ENCODE measurements at regions not wholly inside any gene's neighbourhood (a gene's known extent, or its start where the extent isn't known, plus 50 kb on each side); places are given as distances from the start of the nearest gene placed in this dataset.

- no peaks in the 10 kb centered on the region for H3K27me3 ChIP-seq (ENCODE audit: control insufficient read depth in 5 of 5, insufficient read depth in 4 of 5, low read length in 5 of 5)
- no peak overlapping the region for H3K9ac ChIP-seq (ENCODE audit: low read length in 5 of 5)
- H3K4me1 ChIP-seq (ENCODE audit: control insufficient read depth in 5 of 5, insufficient read depth in 5 of 5, low read length in 5 of 5), result peaks cover 0 to 8% (median under 1%) of the 10 kb centered on the region in 5 donors
Measured at GRCh38 chr14:55841625-55842024, 261.6 kb downstream of the KTN1 start.

GRCh38 chr14:55843718-55844403 lies 263.9 kb downstream of the KTN1 start:
- no peak overlapping the region for H3K9ac ChIP-seq (ENCODE audit: low read length in 5 of 5)
- H3K4me1 ChIP-seq (ENCODE audit: control insufficient read depth in 5 of 5, insufficient read depth in 5 of 5, low read length in 5 of 5), result peaks cover 2 to 17% (median 14%) of the 10 kb centered on the region in 5 donors
- peaks cover 0 to 8% (median 4%) of the 10 kb centered on the region in 5 donors for H3K9me3 ChIP-seq (ENCODE audit: control insufficient read depth in 5 of 5, low read length in 5 of 5)
- no peaks in the 10 kb centered on the region for H3K36me3 ChIP-seq (ENCODE audit: control insufficient read depth in 5 of 5, insufficient read depth in 5 of 5, low read length in 5 of 5)
- H3K27me3 ChIP-seq (ENCODE audit: control insufficient read depth in 5 of 5, insufficient read depth in 4 of 5, low read length in 5 of 5), result no peaks in the 10 kb centered on the region
- no peak overlapping the region for H3K4me3 ChIP-seq (ENCODE audit: low read depth in 1 of 5, low read length in 5 of 5)
- H3K27ac ChIP-seq (ENCODE audit: low read depth, low read length), result no peak overlapping the region

More at GRCh38 chr14:55841625-55842024, 261.6 kb downstream of the KTN1 start:
- H3K36me3 ChIP-seq (ENCODE audit: control insufficient read depth in 5 of 5, insufficient read depth in 5 of 5, low read length in 5 of 5), result no peaks in the 10 kb centered on the region
- no peak overlapping the region for H3K4me3 ChIP-seq (ENCODE audit: low read depth in 1 of 5, low read length in 5 of 5)
- peaks cover 0 to 8% (median 4%) of the 10 kb centered on the region in 5 donors for H3K9me3 ChIP-seq (ENCODE audit: control insufficient read depth in 5 of 5, low read length in 5 of 5)
- H3K27ac ChIP-seq (ENCODE audit: low read depth, low read length), result no peak overlapping the region

GRCh38 chr14:55845963-55846825 lies 266.2 kb downstream of the KTN1 start:
- Histone ChIP-seq H3K9me3 (ENCODE audit: control insufficient read depth in 5 of 5, low read length in 5 of 5) (peaks cover 0 to 8% (median 4%) of the 10 kb centered on the region in 5 donors), H3K27ac (ENCODE audit: low read depth, low read length) (peak overlapping the region; percentile 21), H3K4me1 (ENCODE audit: control insufficient read depth in 5 of 5, insufficient read depth in 5 of 5, low read length in 5 of 5) (peaks cover 2 to 20% (median 14%) of the 10 kb centered on the region in 5 donors), H3K36me3 (ENCODE audit: control insufficient read depth in 5 of 5, insufficient read depth in 5 of 5, low read length in 5 of 5) (no peaks in the 10 kb centered on the region), H3K27me3 (ENCODE audit: control insufficient read depth in 5 of 5, insufficient read depth in 4 of 5, low read length in 5 of 5) (no peaks in the 10 kb centered on the region), H3K9ac (ENCODE audit: low read length in 5 of 5) (no peak overlapping the region), H3K4me3 (ENCODE audit: low read depth in 1 of 5, low read length in 5 of 5) (no peak overlapping the region)

- Histone ChIP-seq H3K36me3 (ENCODE audit: control insufficient read depth in 5 of 5, insufficient read depth in 5 of 5, low read length in 5 of 5) (no peaks in the 10 kb centered on the region), H3K27ac (ENCODE audit: low read depth, low read length) (no peak overlapping the region), H3K4me3 (ENCODE audit: low read depth in 1 of 5, low read length in 5 of 5) (no peak overlapping the region), H3K9ac (ENCODE audit: low read length in 5 of 5) (no peak overlapping the region), H3K4me1 (ENCODE audit: control insufficient read depth in 5 of 5, insufficient read depth in 5 of 5, low read length in 5 of 5) (peaks cover 2 to 20% (median 14%) of the 10 kb centered on the region in 5 donors), H3K9me3 (ENCODE audit: control insufficient read depth in 5 of 5, low read length in 5 of 5) (peaks cover 0 to 8% (median 4%) of the 10 kb centered on the region in 5 donors), H3K27me3 (ENCODE audit: control insufficient read depth in 5 of 5, insufficient read depth in 4 of 5, low read length in 5 of 5) (no peaks in the 10 kb centered on the region)
Measured at GRCh38 chr14:55846826-55847446, 266.9 kb downstream of the KTN1 start.

- Histone ChIP-seq H3K4me3 (ENCODE audit: low read depth in 1 of 5, low read length in 5 of 5) (no peak overlapping the region), H3K9ac (ENCODE audit: low read length in 5 of 5) (no peak overlapping the region), H3K9me3 (ENCODE audit: control insufficient read depth in 5 of 5, low read length in 5 of 5) (peaks cover 0 to 8% (median 4%) of the 10 kb centered on the region in 5 donors), H3K27ac (ENCODE audit: low read depth, low read length) (peak overlapping the region; percentile 7), H3K27me3 (ENCODE audit: control insufficient read depth in 5 of 5, insufficient read depth in 4 of 5, low read length in 5 of 5) (peaks cover 0 to 2% (median 0%) of the 10 kb centered on the region in 5 donors), H3K4me1 (ENCODE audit: control insufficient read depth in 5 of 5, insufficient read depth in 5 of 5, low read length in 5 of 5) (peaks cover 2 to 20% (median 14%) of the 10 kb centered on the region in 5 donors), H3K36me3 (ENCODE audit: control insufficient read depth in 5 of 5, insufficient read depth in 5 of 5, low read length in 5 of 5) (no peaks in the 10 kb centered on the region)
Measured at GRCh38 chr14:55847766-55848165, 267.8 kb downstream of the KTN1 start.

GRCh38 chr14:55848964-55849363 lies 269.0 kb downstream of the KTN1 start:
- H3K4me3 ChIP-seq (ENCODE audit: low read depth in 1 of 5, low read length in 5 of 5), result no peak overlapping the region
- no peak overlapping the region for H3K27ac ChIP-seq (ENCODE audit: low read depth, low read length)
- no peak overlapping the region for H3K9ac ChIP-seq (ENCODE audit: low read length in 5 of 5)
- peaks cover 0 to 8% (median 4%) of the 10 kb centered on the region in 5 donors for H3K9me3 ChIP-seq (ENCODE audit: control insufficient read depth in 5 of 5, low read length in 5 of 5)
- H3K36me3 ChIP-seq (ENCODE audit: control insufficient read depth in 5 of 5, insufficient read depth in 5 of 5, low read length in 5 of 5), result no peaks in the 10 kb centered on the region
- H3K27me3 ChIP-seq (ENCODE audit: control insufficient read depth in 5 of 5, insufficient read depth in 4 of 5, low read length in 5 of 5), result peaks cover 0 to 2% (median 0%) of the 10 kb centered on the region in 5 donors
- H3K4me1 ChIP-seq (ENCODE audit: control insufficient read depth in 5 of 5, insufficient read depth in 5 of 5, low read length in 5 of 5), result peaks cover 2 to 20% (median 14%) of the 10 kb centered on the region in 5 donors

GRCh38 chr14:55849833-55850232 lies 268.4 kb upstream of the PELI2 start:
- Histone ChIP-seq H3K27ac (ENCODE audit: low read depth, low read length) (no peak overlapping the region), H3K36me3 (ENCODE audit: control insufficient read depth in 5 of 5, insufficient read depth in 5 of 5, low read length in 5 of 5) (no peaks in the 10 kb centered on the region), H3K4me1 (ENCODE audit: control insufficient read depth in 5 of 5, insufficient read depth in 5 of 5, low read length in 5 of 5) (peaks cover 2 to 20% (median 14%) of the 10 kb centered on the region in 5 donors), H3K27me3 (ENCODE audit: control insufficient read depth in 5 of 5, insufficient read depth in 4 of 5, low read length in 5 of 5) (peaks cover 0 to 2% (median 0%) of the 10 kb centered on the region in 5 donors), H3K4me3 (ENCODE audit: low read depth in 1 of 5, low read length in 5 of 5) (no peak overlapping the region), H3K9me3 (ENCODE audit: control insufficient read depth in 5 of 5, low read length in 5 of 5) (peaks cover 0 to 8% (median 4%) of the 10 kb centered on the region in 5 donors), H3K9ac (ENCODE audit: low read length in 5 of 5) (no peak overlapping the region)

GRCh38 chr14:55850825-55851241 lies 267.4 kb upstream of the PELI2 start:
- H3K9me3 ChIP-seq (ENCODE audit: control insufficient read depth in 5 of 5, low read length in 5 of 5), result peaks cover 0 to 4% (median 0%) of the 10 kb centered on the region in 5 donors
- no peak overlapping the region for H3K4me3 ChIP-seq (ENCODE audit: low read depth in 1 of 5, low read length in 5 of 5)
- peaks cover 2 to 20% (median 14%) of the 10 kb centered on the region in 5 donors for H3K4me1 ChIP-seq (ENCODE audit: control insufficient read depth in 5 of 5, insufficient read depth in 5 of 5, low read length in 5 of 5)
- H3K36me3 ChIP-seq (ENCODE audit: control insufficient read depth in 5 of 5, insufficient read depth in 5 of 5, low read length in 5 of 5), result no peaks in the 10 kb centered on the region
- H3K27me3 ChIP-seq (ENCODE audit: control insufficient read depth in 5 of 5, insufficient read depth in 4 of 5, low read length in 5 of 5), result peaks cover 0 to 2% (median 0%) of the 10 kb centered on the region in 5 donors
- H3K9ac ChIP-seq (ENCODE audit: low read length in 5 of 5), result no peak overlapping the region
- H3K27ac ChIP-seq (ENCODE audit: low read depth, low read length), result no peak overlapping the region

- Histone ChIP-seq H3K4me3 (ENCODE audit: low read depth in 1 of 5, low read length in 5 of 5) (no peak overlapping the region), H3K36me3 (ENCODE audit: control insufficient read depth in 5 of 5, insufficient read depth in 5 of 5, low read length in 5 of 5) (no peaks in the 10 kb centered on the region), H3K9me3 (ENCODE audit: control insufficient read depth in 5 of 5, low read length in 5 of 5) (no peaks in the 10 kb centered on the region), H3K9ac (ENCODE audit: low read length in 5 of 5) (no peak overlapping the region), H3K27ac (ENCODE audit: low read depth, low read length) (no peak overlapping the region), H3K27me3 (ENCODE audit: control insufficient read depth in 5 of 5, insufficient read depth in 4 of 5, low read length in 5 of 5) (peaks cover 0 to 2% (median 0%) of the 10 kb centered on the region in 5 donors), H3K4me1 (ENCODE audit: control insufficient read depth in 5 of 5, insufficient read depth in 5 of 5, low read length in 5 of 5) (peaks cover 2 to 20% (median 14%) of the 10 kb centered on the region in 5 donors)
Measured at GRCh38 chr14:55851301-55851700, 266.9 kb upstream of the PELI2 start.

All from subcutaneous abdominal adipose tissue (tissue), 5 donors.